HG03457 (cell line): ENCODE measurements at regions not wholly inside any gene's neighbourhood (a gene's known extent, or its start where the extent isn't known, plus 50 kb on each side); places are given as distances from the start of the nearest gene placed in this dataset.
"Not testable (repeated sequence)": the region's sequence is repeated elsewhere in the genome, so short reads cannot be mapped to it uniquely, and the experiment has no call there.

Source experiments
- ATAC-seq: cut with Tn5 transposase; IDR thresholded peaks from one replicate; pipeline ENCODE4 v1.9.1; 2021; ENCODE audit warnings: moderate number of reproducible peaks; ENCODE audit not compliant: unreplicated experiment

- no peak for ATAC-seq
These were observed 50.0 kb upstream of the ACYP2 start for GRCh38 chr2:54065411-54065810.

- no peak for ATAC-seq
These were observed 51.4 kb upstream of the ACYP2 start for GRCh38 chr2:54063967-54064535.

- no peak for ATAC-seq
These were observed 53.0 kb upstream of the ACYP2 start for GRCh38 chr2:54062401-54062800.

GRCh38 chr2:54061272-54061671, 54.1 kb upstream of the ACYP2 start:
- ATAC-seq, result no peak

GRCh38 chr2:54059986-54060385, 55.4 kb upstream of the ACYP2 start:
- ATAC-seq, result no peak

GRCh38 chr2:54059504-54059903, 55.9 kb upstream of the ACYP2 start:
- ATAC-seq, result no peak

GRCh38 chr2:54058449-54058848, 57.0 kb upstream of the ACYP2 start:
- no peak for ATAC-seq

GRCh38 chr2:54054774-54055173, 60.6 kb upstream of the ACYP2 start:
- ATAC-seq, result no peak

GRCh38 chr2:54054271-54054670, 61.1 kb upstream of the ACYP2 start:
- ATAC-seq, result peak; percentile 84

- ATAC-seq, result peak; percentile 32
These were observed 61.6 kb upstream of the ACYP2 start for GRCh38 chr2:54053830-54054229.

GRCh38 chr2:54052825-54053718, 62.3 kb upstream of the ACYP2 start:
- no peak for ATAC-seq

- no peak for ATAC-seq
These were observed 65.0 kb upstream of the ACYP2 start for GRCh38 chr2:54050445-54050844.

- ATAC-seq, result no peak
These were observed 66.0 kb upstream of the ACYP2 start for GRCh38 chr2:54049365-54049764.

- ATAC-seq, result not testable (repeated sequence)
These were observed 66.5 kb upstream of the ACYP2 start for GRCh38 chr2:54048896-54049295.

GRCh38 chr2:54048117-54048785, 67.2 kb upstream of the ACYP2 start:
- ATAC-seq, result no peak

- ATAC-seq, result no peak
These were observed 67.8 kb upstream of the ACYP2 start for GRCh38 chr2:54047658-54048057.

GRCh38 chr2:54047091-54047490, 68.3 kb upstream of the ACYP2 start:
- ATAC-seq, result no peak

GRCh38 chr2:54042897-54043620, 72.3 kb upstream of the PSME4 start:
- ATAC-seq, result no peak

- no peak for ATAC-seq
These were observed 71.5 kb upstream of the PSME4 start for GRCh38 chr2:54042341-54042740.

GRCh38 chr2:54041135-54041534, 70.3 kb upstream of the PSME4 start:
- ATAC-seq, result no peak

GRCh38 chr2:54040685-54041084, 69.9 kb upstream of the PSME4 start:
- no peak for ATAC-seq
